Retinal pigment epithelial cell (primary cell): ENCODE measurements at regions not wholly inside any gene's neighbourhood (a gene's known extent, or its start where the extent isn't known, plus 50 kb on each side); places are given as distances from the start of the nearest gene placed in this dataset.

Source experiments
- DNase-seq: peaks from one replicate; pipeline ENCODE4 v3.0.0-alpha.2; 2010; ENCODE audit warnings: low read depth
- H3K4me3 ChIP-seq: 2 replicates; pipeline ENCODE4 v1.5.1; 2011; ENCODE audit warnings: mild to moderate bottlenecking, low read length, control low read depth, moderate library complexity
- TF ChIP-seq, protein P1 (sequence below): conservative IDR thresholded peaks from 2 replicates; pipeline ENCODE4 v1.5.1; 2011; ENCODE audit warnings: low read depth, low read length, control low read depth, inconsistent platforms

DNA sequence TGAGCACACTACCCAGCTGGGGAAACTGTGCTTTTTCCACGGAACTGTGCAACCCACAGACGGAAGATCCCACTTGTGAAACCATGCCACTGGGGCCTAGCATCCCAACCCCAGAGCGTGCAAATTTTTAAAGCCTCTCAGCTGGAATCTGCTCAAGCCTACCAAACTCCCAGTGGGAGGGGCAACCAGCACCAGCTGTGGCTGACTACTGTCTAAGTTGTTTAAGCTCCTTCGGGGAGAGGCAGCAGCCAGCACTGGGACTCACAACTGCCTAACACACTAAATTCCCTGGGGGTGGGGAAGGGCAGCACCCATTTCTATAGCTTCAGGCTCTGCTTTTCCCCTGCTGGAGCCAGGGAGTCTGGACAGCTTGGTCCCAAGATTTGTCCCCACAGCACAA is 287.6 kb upstream of the MSX2 start:
- DNase-seq, result no peak
- H3K4me3 ChIP-seq, result no peak overlapping the region
- TF ChIP-seq, protein P1, sequence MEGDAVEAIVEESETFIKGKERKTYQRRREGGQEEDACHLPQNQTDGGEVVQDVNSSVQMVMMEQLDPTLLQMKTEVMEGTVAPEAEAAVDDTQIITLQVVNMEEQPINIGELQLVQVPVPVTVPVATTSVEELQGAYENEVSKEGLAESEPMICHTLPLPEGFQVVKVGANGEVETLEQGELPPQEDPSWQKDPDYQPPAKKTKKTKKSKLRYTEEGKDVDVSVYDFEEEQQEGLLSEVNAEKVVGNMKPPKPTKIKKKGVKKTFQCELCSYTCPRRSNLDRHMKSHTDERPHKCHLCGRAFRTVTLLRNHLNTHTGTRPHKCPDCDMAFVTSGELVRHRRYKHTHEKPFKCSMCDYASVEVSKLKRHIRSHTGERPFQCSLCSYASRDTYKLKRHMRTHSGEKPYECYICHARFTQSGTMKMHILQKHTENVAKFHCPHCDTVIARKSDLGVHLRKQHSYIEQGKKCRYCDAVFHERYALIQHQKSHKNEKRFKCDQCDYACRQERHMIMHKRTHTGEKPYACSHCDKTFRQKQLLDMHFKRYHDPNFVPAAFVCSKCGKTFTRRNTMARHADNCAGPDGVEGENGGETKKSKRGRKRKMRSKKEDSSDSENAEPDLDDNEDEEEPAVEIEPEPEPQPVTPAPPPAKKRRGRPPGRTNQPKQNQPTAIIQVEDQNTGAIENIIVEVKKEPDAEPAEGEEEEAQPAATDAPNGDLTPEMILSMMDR, result no peak

DNA sequence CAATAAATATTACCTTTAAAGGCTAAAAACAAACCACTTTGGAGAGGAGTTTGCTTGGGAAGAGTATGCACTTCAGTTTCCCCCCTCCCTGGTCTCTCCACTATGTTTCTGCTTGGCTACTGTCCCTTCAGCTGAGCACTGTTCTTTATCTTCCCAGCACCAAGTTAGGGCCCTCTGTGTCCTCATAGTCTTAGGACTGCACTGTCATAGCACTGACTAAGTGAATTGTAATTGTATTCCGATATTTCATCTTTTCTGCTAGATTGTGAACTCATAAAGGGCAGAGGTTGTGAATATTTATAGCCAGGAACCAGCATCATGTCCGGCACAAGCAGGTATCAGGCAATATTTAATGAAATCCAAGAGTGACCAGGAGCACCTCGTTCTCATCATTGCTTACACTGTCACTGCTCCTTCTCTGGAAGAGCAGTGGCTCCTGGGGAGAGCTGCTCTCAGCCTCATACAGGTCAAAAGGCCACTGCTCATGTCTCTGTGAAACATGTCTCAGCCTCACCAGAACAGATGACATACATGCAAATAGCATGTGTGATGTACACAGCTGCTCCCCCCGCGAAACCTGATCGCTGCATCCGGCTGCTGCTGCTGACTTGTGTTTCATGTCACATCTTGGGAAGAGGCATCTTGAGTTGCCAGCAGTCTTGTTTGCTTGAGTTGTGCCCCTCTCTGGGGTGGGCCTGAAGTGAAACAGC is 279.7 kb upstream of the MSX2 start:
- no peak for DNase-seq
- H3K4me3 ChIP-seq, result no peak overlapping the region
- TF ChIP-seq, protein P1, result no peak

DNA sequence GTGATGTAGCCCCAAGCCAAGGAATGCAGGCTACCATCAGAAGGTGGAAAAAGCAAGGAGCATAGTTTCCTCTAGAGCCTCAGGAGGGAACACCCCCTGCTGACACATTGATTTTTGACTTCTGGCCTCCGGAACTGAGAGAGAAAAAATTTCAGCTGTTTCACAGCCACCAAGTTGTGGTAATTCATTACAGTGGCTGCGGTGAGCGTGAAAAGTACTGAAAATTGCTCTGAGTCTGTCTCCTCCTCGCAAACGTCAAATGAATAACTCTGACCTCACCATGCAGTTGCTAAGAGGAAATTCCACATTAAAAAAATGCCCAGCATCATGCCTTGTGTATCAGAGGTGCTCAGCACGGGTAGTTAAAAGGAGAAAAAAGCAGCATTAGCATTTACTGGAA is 277.9 kb upstream of the MSX2 start:
- TF ChIP-seq, protein P1, result no peak
- DNase-seq, result no peak
- H3K4me3 ChIP-seq, result no peak overlapping the region

DNA sequence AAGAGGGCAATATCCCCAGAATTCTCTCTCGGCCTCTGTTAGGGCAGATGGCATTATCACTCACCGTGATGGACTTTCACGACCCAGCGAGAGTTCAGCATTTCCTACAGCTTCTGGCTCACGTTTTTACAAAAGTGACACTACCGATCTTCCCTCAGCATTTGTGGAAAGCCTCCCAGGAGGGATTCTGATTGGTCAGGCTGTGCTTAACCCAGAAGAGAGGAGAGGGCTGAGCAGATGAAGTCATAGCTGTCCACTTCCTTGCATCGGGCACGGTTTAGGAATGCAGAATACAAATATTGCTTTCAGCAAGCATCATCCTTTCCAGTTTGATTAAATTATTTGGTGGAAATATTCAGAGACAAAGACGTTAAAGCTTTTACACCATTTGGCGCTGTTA is 277.4 kb upstream of the MSX2 start:
- TF ChIP-seq, protein P1, result no peak
- H3K4me3 ChIP-seq, result no peak overlapping the region
- no peak for DNase-seq

DNA sequence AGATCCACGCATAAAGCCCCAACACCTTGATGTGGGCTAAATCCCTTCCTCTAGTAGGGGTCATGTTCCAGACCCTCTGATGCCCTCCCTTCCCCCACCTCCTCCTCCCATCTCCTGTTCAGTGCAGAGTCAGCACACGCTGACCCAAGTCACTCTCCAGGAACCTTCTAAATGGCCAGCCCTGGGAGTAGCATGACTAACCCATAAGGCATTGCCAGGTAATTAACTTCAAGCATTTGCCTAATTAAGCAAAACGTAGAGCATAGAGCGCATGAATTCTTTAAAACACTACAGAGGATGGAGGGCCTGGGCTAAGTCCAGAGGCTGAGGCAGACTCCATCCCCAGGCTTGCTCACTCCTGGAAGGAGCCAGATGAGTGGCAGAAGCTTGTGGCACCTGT is 276.3 kb upstream of the MSX2 start:
- no peak overlapping the region for H3K4me3 ChIP-seq

DNA sequence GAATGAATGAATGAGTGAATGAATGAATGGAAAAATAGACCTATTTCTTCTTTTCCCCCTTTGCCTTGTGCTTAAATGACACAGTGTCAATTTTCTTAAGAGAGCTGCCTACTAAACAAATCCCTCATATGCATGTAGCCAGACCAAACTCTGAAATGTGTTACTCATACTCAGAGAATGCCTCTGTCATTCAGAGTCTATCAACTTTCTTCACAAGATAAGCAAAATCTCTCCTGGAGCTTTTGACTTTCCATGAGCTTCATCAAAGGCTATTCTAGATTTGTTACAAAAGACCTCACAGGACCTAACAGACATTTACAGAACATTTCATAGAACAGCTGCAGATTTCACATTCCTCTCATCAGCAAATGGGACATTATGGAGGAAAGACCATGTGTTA is 275.7 kb upstream of the MSX2 start:
- TF ChIP-seq, protein P1, result no peak
- peak; percentile 27 for DNase-seq
- no peak overlapping the region for H3K4me3 ChIP-seq

More for the DNA sequence above, 276.3 kb upstream of the MSX2 start:
- TF ChIP-seq, protein P1, result no peak
- no peak for DNase-seq

DNA sequence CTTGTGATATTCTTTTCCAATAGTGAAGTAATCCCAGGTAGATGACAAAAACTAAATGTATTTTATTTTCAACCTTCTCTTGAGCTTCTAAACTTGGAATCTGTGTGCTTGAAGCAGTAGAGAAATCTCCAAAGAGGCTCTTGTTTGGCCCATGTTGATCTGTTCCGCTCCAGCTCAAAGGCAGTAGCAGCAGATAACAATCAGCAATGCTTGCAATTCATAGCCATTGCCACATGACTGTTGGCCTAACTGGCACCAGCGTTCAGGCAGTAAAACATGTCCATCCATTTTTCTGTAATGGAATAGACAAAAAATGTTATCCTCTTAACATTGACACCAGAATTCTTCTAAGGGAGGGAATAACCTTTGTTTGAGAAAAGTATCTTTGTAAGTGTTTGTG is 270.7 kb upstream of the MSX2 start:
- no peak for DNase-seq
- TF ChIP-seq, protein P1, result no peak
- H3K4me3 ChIP-seq, result no peak overlapping the region
